Ovary (tissue), 7 donors: ENCODE measurements at regions not wholly inside any gene's neighbourhood (a gene's known extent, or its start where the extent isn't known, plus 50 kb on each side); places are given as distances from the start of the nearest gene placed in this dataset.
"Not testable (repeated sequence)": the region's sequence is repeated elsewhere in the genome, so short reads cannot be mapped to it uniquely, and the experiment has no call there.

Experiments
- DNase-seq, 5 donors: peaks; one replicate each; pipeline ENCODE4 v3.0.0-alpha.2; 2019 to 2020
- H3K27ac ChIP-seq, 2 donors: fragments of 200-600 bp; one replicate each; pipeline versions ENCODE4 v1.5.1 to v1.8.0; 2019 to 2022
- H3K27me3 ChIP-seq: fragments of 200-600 bp; one replicate; pipeline ENCODE4 v1.8.0; 2022
- H3K36me3 ChIP-seq: fragments of 200-600 bp; sonication (generic); one replicate; pipeline ENCODE4 v1.5.1; 2019
- H3K4me1 ChIP-seq: one replicate; pipeline ENCODE4 v1.8.1; 2013; ENCODE audit warnings: mild to moderate bottlenecking, moderate library complexity; ENCODE audit not compliant: insufficient read depth
- H3K4me3 ChIP-seq: fragments of 200-600 bp; sonication (generic); one replicate; pipeline ENCODE4 v1.5.1; 2017
- H3K9me3 ChIP-seq, 2 donors: fragments of 200-600 bp in 1 of 2; sonication (generic) in 1 of 2; one replicate each; pipeline versions ENCODE4 v1.5.1 to v1.8.1; 2013 to 2019; ENCODE audit warnings: mild to moderate bottlenecking in 1 of 2, moderate library complexity in 1 of 2
- EP300 ChIP-seq: sonication (generic); formaldehyde crosslinking; IDR thresholded peaks from one replicate; pipeline ENCODE4 v1.6.1; 2017; ENCODE audit warnings: antibody characterized with exemption
- POLR2A ChIP-seq: fragments of 450-650 bp; IDR thresholded peaks from one replicate; pipeline ENCODE4 v1.6.1; 2017; ENCODE audit warnings: antibody characterized with exemption, mild to moderate bottlenecking, moderate library complexity
- WGBS, 3 donors: extraction: QIAGEN DNeasy Blood & Tissue Kit in 1 of 3; methylation state at CpG; one replicate each; pipeline versions ENCODE4 v1.1.5 to v1.1.7; 2013 to 2017; 5-methylcytosine and 5-hydroxymethylcytosine counted together
- intact Hi-C, 4 donors: fragments of 100-400 bp; cut with DNase I; formaldehyde crosslinking; loops; one replicate each; pipeline versions ENCODE4 v1.11.0 to v1.15.1; 2022 to 2023
- TF ChIP-seq, protein P1 (sequence below), 3 donors: fragments of 450-650 bp in 2 of 3; fragments of 200-600 bp in 1 of 3; IDR thresholded peaks; one replicate each; pipeline versions ENCODE4 v1.5.1 to v1.8.0; 2016 to 2022; ENCODE audit warnings: antibody characterized with exemption in 3 of 3, mild to moderate bottlenecking in 1 of 3
- donor health status: DM: no; HTN: no; CAD: no; lungs with moderate emphysema.
- donor health status: DM: no; HTN: no; CAD: no.
- donor health status: Bipolar disorder and iron deficiency.
- donor health status: DM: no; HTN: no; CAD: no.
- donor health status: DM: yes; HTN: yes; CAD: no.

DNA sequence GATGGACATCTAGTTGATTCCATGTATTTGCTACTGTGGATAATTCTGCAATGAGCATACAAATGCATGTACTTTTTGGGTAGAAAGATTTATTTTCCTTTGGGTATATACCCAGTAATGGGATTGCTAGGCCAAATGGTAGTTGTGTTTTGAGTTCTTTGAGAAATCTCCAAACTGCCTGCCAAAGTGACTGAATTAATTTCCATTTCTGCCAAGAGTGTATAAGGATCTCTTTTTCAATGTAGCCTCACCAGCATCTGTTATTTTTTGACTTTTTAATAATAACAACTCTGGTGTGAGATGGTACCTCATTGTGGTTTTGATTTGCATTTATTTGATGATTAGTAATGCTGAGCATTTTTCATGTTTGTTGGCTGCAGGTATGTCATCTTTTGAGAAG, 435.0 kb upstream of the CBLB start:
- H3K27ac ChIP-seq = no peak overlapping the region
- DNase-seq = no peak

DNA sequence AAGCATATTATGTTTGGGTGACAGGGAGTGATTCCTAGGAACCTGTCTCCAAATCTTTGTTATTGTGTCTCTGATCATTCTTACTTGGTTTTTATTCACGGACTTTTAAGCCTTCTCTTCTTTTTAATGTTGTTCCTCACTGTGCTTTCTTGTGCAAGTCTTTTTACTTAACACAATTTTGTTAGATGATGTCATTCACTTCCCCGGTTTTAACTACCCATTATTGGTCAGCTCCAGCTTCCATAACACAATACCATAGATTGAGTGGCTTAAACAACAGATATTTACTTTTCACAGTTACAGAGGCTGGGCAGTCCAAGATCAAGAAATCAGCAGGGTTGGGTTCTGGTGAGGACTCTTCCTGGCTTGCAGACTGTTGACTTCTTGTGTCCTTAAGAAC, 436.3 kb upstream of the CBLB start:
- peaks cover 1% of the 10 kb centered on the region for H3K4me1 ChIP-seq
- intact Hi-C loops = no loop called here
- H3K27ac ChIP-seq = no peak overlapping the region
- no peak overlapping the region for H3K4me3 ChIP-seq
- no peaks in the 10 kb centered on the region for H3K9me3 ChIP-seq
- WGBS, 3 donors = 88 to 96% (median 93%) methylated on average over 2 of the region's 2 CpGs
- no peaks in the 10 kb centered on the region for H3K27me3 ChIP-seq
- TF ChIP-seq, protein P1, sequence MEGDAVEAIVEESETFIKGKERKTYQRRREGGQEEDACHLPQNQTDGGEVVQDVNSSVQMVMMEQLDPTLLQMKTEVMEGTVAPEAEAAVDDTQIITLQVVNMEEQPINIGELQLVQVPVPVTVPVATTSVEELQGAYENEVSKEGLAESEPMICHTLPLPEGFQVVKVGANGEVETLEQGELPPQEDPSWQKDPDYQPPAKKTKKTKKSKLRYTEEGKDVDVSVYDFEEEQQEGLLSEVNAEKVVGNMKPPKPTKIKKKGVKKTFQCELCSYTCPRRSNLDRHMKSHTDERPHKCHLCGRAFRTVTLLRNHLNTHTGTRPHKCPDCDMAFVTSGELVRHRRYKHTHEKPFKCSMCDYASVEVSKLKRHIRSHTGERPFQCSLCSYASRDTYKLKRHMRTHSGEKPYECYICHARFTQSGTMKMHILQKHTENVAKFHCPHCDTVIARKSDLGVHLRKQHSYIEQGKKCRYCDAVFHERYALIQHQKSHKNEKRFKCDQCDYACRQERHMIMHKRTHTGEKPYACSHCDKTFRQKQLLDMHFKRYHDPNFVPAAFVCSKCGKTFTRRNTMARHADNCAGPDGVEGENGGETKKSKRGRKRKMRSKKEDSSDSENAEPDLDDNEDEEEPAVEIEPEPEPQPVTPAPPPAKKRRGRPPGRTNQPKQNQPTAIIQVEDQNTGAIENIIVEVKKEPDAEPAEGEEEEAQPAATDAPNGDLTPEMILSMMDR (IDR thresholded peaks at IDR 0.05) = no peak
- no peak for TF ChIP-seq EP300
- TF ChIP-seq POLR2A = no peak
- no peak for DNase-seq
- no peaks in the 10 kb centered on the region for H3K36me3 ChIP-seq

More for the DNA sequence above, 435.0 kb upstream of the CBLB start:
- Histone ChIP-seq H3K4me1 (peaks cover 1% of the 10 kb centered on the region), H3K36me3 (no peaks in the 10 kb centered on the region), H3K27me3 (no peaks in the 10 kb centered on the region), H3K4me3 (no peak overlapping the region), H3K9me3 (no peaks in the 10 kb centered on the region)
- intact Hi-C loops = no loop called here
- no peak for TF ChIP-seq EP300
- no peak for TF ChIP-seq POLR2A
- TF ChIP-seq, protein P1 (IDR thresholded peaks at IDR 0.05) = no peak

DNA sequence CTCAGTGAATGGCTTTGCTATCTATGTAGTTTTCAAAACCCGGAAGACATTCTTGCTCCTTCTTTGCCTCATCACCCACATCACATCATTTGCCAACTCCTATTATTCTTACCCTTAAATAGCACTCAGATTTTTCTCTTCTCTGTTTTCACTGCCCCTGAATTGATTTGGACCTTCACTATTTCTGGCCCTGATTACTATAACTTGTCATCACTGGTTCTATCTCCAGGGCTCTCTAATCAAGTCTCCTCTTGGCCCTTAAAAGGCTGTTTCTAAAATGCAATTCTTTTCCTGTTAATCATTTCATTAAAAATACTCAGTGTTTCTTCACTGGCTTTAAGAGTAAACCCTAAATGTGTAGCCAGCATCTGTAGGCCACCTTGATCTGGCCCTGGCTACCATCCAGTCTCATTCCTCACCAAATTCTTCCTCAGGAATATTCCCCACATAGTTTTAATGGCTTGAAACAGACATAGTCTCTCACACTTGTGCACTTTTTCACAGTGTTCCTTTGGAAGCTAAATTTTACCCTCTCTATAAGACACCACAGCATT, 437.1 kb upstream of the CBLB start:
- DNase-seq = no peak
- H3K4me1 ChIP-seq = peaks cover 1% of the 10 kb centered on the region
- H3K36me3 ChIP-seq = no peaks in the 10 kb centered on the region
- TF ChIP-seq, protein P1 (IDR thresholded peaks at IDR 0.05) = no peak
- TF ChIP-seq POLR2A = no peak
- TF ChIP-seq EP300 = no peak
- no peak overlapping the region for H3K27ac ChIP-seq
- no peak overlapping the region for H3K4me3 ChIP-seq
- intact Hi-C loops = no loop called here
- no peaks in the 10 kb centered on the region for H3K9me3 ChIP-seq
- 33 to 70% (median 37%) methylated on average over 1 of the region's 1 CpG for WGBS, 3 donors
- no peaks in the 10 kb centered on the region for H3K27me3 ChIP-seq

DNA sequence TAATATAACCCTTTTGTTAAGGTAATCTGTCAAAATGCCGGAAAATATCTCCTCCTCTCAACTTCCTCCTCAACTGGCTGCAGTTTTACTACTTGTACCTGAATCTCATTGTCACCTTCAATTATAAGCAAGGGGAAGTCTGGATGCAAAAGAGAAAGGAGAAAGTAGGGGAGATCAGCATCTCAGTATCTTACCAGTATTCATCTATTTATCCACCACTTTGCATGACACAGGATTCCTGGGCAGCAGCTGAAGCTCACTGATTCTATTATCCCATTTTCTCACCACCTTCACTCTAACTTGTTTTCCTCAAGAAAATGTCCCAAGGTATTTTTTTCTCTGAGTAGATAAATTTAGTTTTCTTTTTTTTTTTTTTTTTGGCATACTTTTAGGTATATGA, 440.5 kb upstream of the CBLB start:
- TF ChIP-seq, protein P1 (IDR thresholded peaks at IDR 0.05) = no peak
- TF ChIP-seq POLR2A (no peak), EP300 (no peak)
- 82 to 98% (median 97%) methylated on average over 1 of the region's 1 CpG for WGBS, 3 donors

DNA sequence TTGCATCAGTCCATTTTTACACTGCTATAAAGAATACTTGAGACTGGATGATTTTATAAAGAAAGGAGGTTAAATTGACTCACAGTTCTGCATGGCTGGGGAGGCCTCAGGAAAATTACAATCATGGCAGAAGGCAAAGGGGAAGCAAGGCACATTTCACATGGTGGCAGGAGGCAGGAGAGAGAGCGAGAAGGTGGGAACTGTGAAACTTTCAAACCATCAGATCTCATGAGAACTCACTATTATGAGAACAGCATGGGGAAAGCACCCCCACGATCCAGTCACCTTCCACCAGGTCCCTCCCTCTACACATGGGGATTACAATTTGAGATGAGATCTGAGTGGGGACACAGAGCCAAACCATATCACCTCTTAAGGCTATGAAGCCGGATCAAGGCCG, 441.0 kb upstream of the CBLB start:
- WGBS, 3 donors = 90 to 94% (median 92%) methylated on average over 4 of the region's 4 CpGs
- intact Hi-C loops = not testable (repeated sequence)

More for the DNA sequence above, 440.5 kb upstream of the CBLB start:
- Histone ChIP-seq H3K4me3 (no peak overlapping the region), H3K4me1 (peaks cover 1% of the 10 kb centered on the region), H3K27ac (no peak overlapping the region), H3K9me3 (no peaks in the 10 kb centered on the region), H3K27me3 (no peaks in the 10 kb centered on the region), H3K36me3 (no peaks in the 10 kb centered on the region)
- intact Hi-C loops = no loop called here
- DNase-seq = no peak

More for the DNA sequence above, 441.0 kb upstream of the CBLB start:
- H3K36me3 ChIP-seq, H3K4me3 ChIP-seq, H3K27me3 ChIP-seq, H3K9me3 ChIP-seq, H3K4me1 ChIP-seq, DNase-seq, H3K27ac ChIP-seq: not testable (repeated sequence)
